T-cell (primary cell): ENCODE measurements at regions not wholly inside any gene's neighbourhood (a gene's known extent, or its start where the extent isn't known, plus 50 kb on each side); places are given as distances from the start of the nearest gene placed in this dataset.

Experiments
- ATAC-seq, 4 experiments: fragments of 200-7000 bp in 3 of 4; fragments of 150-1000 bp in 1 of 4; cut with Tn5 transposase; replicated peaks in 1 of 4; 1 replicate in 3 of 4; 2 replicates in 1 of 4; pipeline ENCODE4 v1.10.0; 2021; ENCODE audit warnings: moderate library complexity in 3 of 4, mild to moderate bottlenecking in 2 of 4, moderate number of reproducible peaks in 1 of 4
- CTCF ChIA-PET, 2 donors: fragments of 300-600 bp; sonication (Branson Sonifier 250); formaldehyde crosslinking; loops; one replicate each; lab custom pipeline; 2022; ENCODE audit warnings: antibody characterized with exemption in 2 of 2; lab: Charles Lee
- POLR2A ChIA-PET, 2 donors: fragments of 300-600 bp; sonication (Branson Sonifier 250); formaldehyde crosslinking; loops; one replicate each; lab custom pipeline; 2022; ENCODE audit warnings: antibody characterized with exemption in 2 of 2; lab: Charles Lee
- DNase-seq, 35 experiments: peaks; one replicate each; pipeline versions ENCODE4 v3.0.0 to v3.0.0-alpha.2; 2013 to 2023
- H3K27ac ChIP-seq: one replicate; pipeline ENCODE4 v1.5.1; 2013; ENCODE audit warnings: low read length
- H3K27me3 ChIP-seq, 2 experiments: replicated peaks in 1 of 2; 1 replicate in 1 of 2; 2 replicates in 1 of 2; pipeline versions ENCODE4 v1.6.1 to v1.7.0; 2013; ENCODE audit warnings: low read length in 1 of 2, mixed read lengths in 1 of 2; ENCODE audit not compliant: control insufficient read depth in 2 of 2, insufficient read depth in 2 of 2; ENCODE audit errors: extremely low read depth in 1 of 2
- H3K36me3 ChIP-seq, 2 donors: 1 replicate in 1 of 2; 2 replicates in 1 of 2; pipeline versions ENCODE4 v1.6.1 to v1.7.0; 2013; ENCODE audit warnings: low read length in 1 of 2; ENCODE audit not compliant: control insufficient read depth in 2 of 2, insufficient read depth in 1 of 2; ENCODE audit errors: extremely low read depth in 1 of 2
- H3K4me1 ChIP-seq, 2 experiments: 1 replicate in 1 of 2; 2 replicates in 1 of 2; pipeline versions ENCODE4 v1.6.1 to v1.7.0; 2013; ENCODE audit warnings: low read length in 2 of 2, mixed read lengths in 1 of 2; ENCODE audit not compliant: insufficient read depth in 2 of 2, control insufficient read depth in 1 of 2; ENCODE audit errors: extremely low read depth in 1 of 2
- H3K4me3 ChIP-seq, 2 donors: 1 replicate in 1 of 2; 2 replicates in 1 of 2; pipeline versions ENCODE4 v1.5.1 to v1.7.0; 2013; ENCODE audit warnings: mild to moderate bottlenecking in 2 of 2, low read length in 1 of 2, moderate library complexity in 1 of 2; ENCODE audit not compliant: control insufficient read depth in 1 of 2; ENCODE audit errors: extremely low read depth in 1 of 2
- H3K9me3 ChIP-seq: 2 replicates; pipeline ENCODE4 v1.7.0; 2013
- H3K27ac Mint-ChIP-seq, 2 donors: one replicate each; pipeline ENCODE4 v1.8.0; 2020 to 2021; ENCODE audit warnings: mild to moderate bottlenecking in 2 of 2, mixed read lengths in 2 of 2
- H3K27me3 Mint-ChIP-seq, 2 donors: one replicate each; pipeline ENCODE4 v1.8.0; 2021 to 2022; ENCODE audit warnings: mixed read lengths in 2 of 2
- H3K36me3 Mint-ChIP-seq: one replicate; pipeline ENCODE4 v1.8.0; 2021; ENCODE audit warnings: mixed read lengths
- H3K4me1 Mint-ChIP-seq, 3 donors: one replicate each; pipeline ENCODE4 v1.8.0; 2020 to 2022; ENCODE audit warnings: mixed read lengths in 3 of 3, mild to moderate bottlenecking in 1 of 3
- H3K4me3 Mint-ChIP-seq, 3 donors: one replicate each; pipeline ENCODE4 v1.8.0; 2020 to 2022; ENCODE audit warnings: mild to moderate bottlenecking in 3 of 3, mixed read lengths in 3 of 3, moderate library complexity in 3 of 3
- H3K9me3 Mint-ChIP-seq, 3 donors: one replicate each; pipeline ENCODE4 v1.8.0; 2020 to 2022; ENCODE audit warnings: mixed read lengths in 3 of 3
- WGBS: methylation state at CpG from one replicate; pipeline ENCODE4 v1.1.5; 2013; ENCODE audit warnings: missing lambda C conversion rate; ENCODE audit not compliant: insufficient coverage; 5-methylcytosine and 5-hydroxymethylcytosine counted together

- Mint-ChIP-seq H3K4me1 (peaks cover 4 to 17% (median 5%) of the 10 kb centered on the region in 3 donors), H3K9me3 (peaks cover 7 to 21% (median 8%) of the 10 kb centered on the region in 3 donors), H3K36me3 (peaks cover 45% of the 10 kb centered on the region), H3K27ac (no peak overlapping the region), H3K4me3 (no peak overlapping the region), H3K27me3 (no peaks in the 10 kb centered on the region)
- CTCF ChIA-PET = interaction anchor here in 1 of 2 donors (0.9 kb wide), 1 partner anchor 12 kb away, joined by 3 read pairs; no protein-coding TSS in a partner anchor
- no peak overlapping the region for H3K4me3 ChIP-seq
- no peak overlapping the region for H3K27ac ChIP-seq
- H3K4me1 ChIP-seq = peaks cover 0 to 2% of the 10 kb centered on the region in 2 experiments
- POLR2A ChIA-PET = interaction anchor here (0.5 to 0.6 kb wide), 2 partner anchors 18 to 53 kb away, joined by 7 to 8 read pairs; no protein-coding TSS in a partner anchor
- H3K36me3 ChIP-seq = peaks cover 0 to 3% of the 10 kb centered on the region in 2 donors
- ATAC-seq (no peak), DNase-seq (no peak)
- no peaks in the 10 kb centered on the region for H3K9me3 ChIP-seq
- WGBS = 100% methylated on average over 4 of the region's 7 CpGs
- no peaks in the 10 kb centered on the region for H3K27me3 ChIP-seq
Observed at GRCh38 chr2:54020793-54021414, 50.1 kb upstream of the PSME4 start.
